ENCODE measurements at regions not wholly inside any gene's neighbourhood (a gene's known extent, or its start where the extent isn't known, plus 50 kb on each side); places are given as distances from the start of the nearest gene placed in this dataset.

- TF ChIP-seq CTCF (IDR thresholded peaks at IDR 0.05) (0 out of 2 replicates have a peak, but pooled peaks have one; percentile 10), FOXJ3 (CRISPR knock-in tag; IDR thresholded peaks at IDR 0.05) (no peak), POLR2AphosphoS5 (IDR thresholded peaks at IDR 0.05; ENCODE audit: low read depth, low read length) (no peak), ELF1 (IDR thresholded peaks at IDR 0.05) (no peak), TEAD4 (IDR thresholded peaks at IDR 0.05; ENCODE audit: borderline replicate concordance, insufficient read depth) (no peak), EZH2phosphoT487 (IDR thresholded peaks at IDR 0.05; ENCODE audit: borderline replicate concordance, low read depth) (no peak), RCOR1 (IDR thresholded peaks at IDR 0.05; ENCODE audit: low read length) (no peak), MAX (IDR thresholded peaks at IDR 0.05; ENCODE audit: low read depth) (no peak)
These were observed 144.3 kb downstream of the RTL3 start for GRCh38 chrX:78514852-78515251.

All from SK-N-SH (cell line).